GM12878 (cell line): ENCODE measurements at regions not wholly inside any gene's neighbourhood (a gene's known extent, or its start where the extent isn't known, plus 50 kb on each side); places are given as distances from the start of the nearest gene placed in this dataset.

Experiments used
- ATAC-seq: fragments of 200-7000 bp; cut with Tn5 transposase; 3 replicates; pipeline ENCODE4 v1.9.1; 2020; ENCODE audit warnings: mild to moderate bottlenecking, moderate library complexity
- BruUV-seq: library from RNA; stranded (reverse); fragments of 400-500 nt; replicated peaks from 2 replicates; lab custom pipeline; 2021; lab: Mats Ljungman, UMichigan
- CTCF ChIA-PET: fragments of 300-600 bp; sonication (Branson Sonifier 250); formaldehyde crosslinking; extraction: SDS; loops from one replicate; lab custom pipeline; 2021; ENCODE audit warnings: inconsistent platforms; lab: Yijun Ruan, JAX
- POLR2A ChIA-PET: fragments of 350-600 bp; formaldehyde crosslinking; extraction: SDS; loops from one replicate; lab custom pipeline; 2021; ENCODE audit warnings: inconsistent platforms; lab: Charles Lee
- RAD21 ChIA-PET: fragments of 300-600 bp; sonication (Branson Sonifier 250); formaldehyde crosslinking; loops from one replicate; lab custom pipeline; 2023; ENCODE audit warnings: antibody characterized with exemption; ENCODE audit not compliant: unreplicated experiment; lab: Charles Lee
- SMC1A ChIA-PET: fragments of 300-600 bp; sonication (Branson Sonifier 250); formaldehyde crosslinking; loops from one replicate; lab custom pipeline; 2023; ENCODE audit not compliant: unreplicated experiment, uncharacterized antibody; lab: Charles Lee
- DNase-seq: peaks from one replicate; pipeline ENCODE4 v3.0.0-alpha.2; 2011; ENCODE audit warnings: low read depth, low spot score
- FAIRE-seq: peaks from 3 replicates; lab custom pipeline; 2011; peaks lifted over from hg19 to GRCh38; lab: Jason Lieb, UNC
- H2AFZ ChIP-seq: 2 replicates; pipeline ENCODE4 v1.6.0; 2011; ENCODE audit warnings: low read depth, low read length, control low read depth; ENCODE audit not compliant: control insufficient read depth
- H3K27ac ChIP-seq: 2 replicates; pipeline ENCODE4 v1.5.1; 2011; ENCODE audit warnings: control low read depth; ENCODE audit not compliant: control insufficient read depth, insufficient read depth
- H3K27me3 ChIP-seq, 2 experiments: replicated peaks in 1 of 2; 2 replicates each; pipeline versions ENCODE4 v1.6.0 to v1.6.1; 2011; ENCODE audit warnings: low read length in 1 of 2; ENCODE audit not compliant: control insufficient read depth in 2 of 2, insufficient read depth in 2 of 2
- H3K36me3 ChIP-seq, 2 experiments: 2 replicates each; pipeline ENCODE4 v1.5.1; 2011; ENCODE audit warnings: low read length in 1 of 2; ENCODE audit not compliant: control insufficient read depth in 2 of 2, insufficient read depth in 2 of 2
- H3K4me1 ChIP-seq: 2 replicates; pipeline ENCODE4 v1.6.1; 2011; ENCODE audit warnings: mild to moderate bottlenecking, low read length, moderate library complexity, mixed read lengths; ENCODE audit not compliant: control insufficient read depth, insufficient read depth
- H3K4me2 ChIP-seq: 2 replicates; pipeline ENCODE4 v1.6.0; 2011; ENCODE audit warnings: control low read depth; ENCODE audit not compliant: control insufficient read depth, insufficient read depth
- H3K4me3 ChIP-seq: fragments of 200-600 bp; sonication (generic); 2 replicates; pipeline ENCODE4 v1.5.1; 2016
- H3K79me2 ChIP-seq: 2 replicates; pipeline ENCODE4 v1.6.0; 2011; ENCODE audit warnings: low read length; ENCODE audit not compliant: control insufficient read depth, insufficient read depth
- H3K9ac ChIP-seq: 2 replicates; pipeline ENCODE4 v1.8.0; 2011; ENCODE audit warnings: low read length, control low read depth, mixed read lengths; ENCODE audit not compliant: control insufficient read depth, insufficient read depth
- H3K9me3 ChIP-seq: replicated peaks from 3 replicates; pipeline ENCODE4 v1.5.1; 2011; ENCODE audit warnings: mild to moderate bottlenecking, low read length; ENCODE audit not compliant: control insufficient read depth, insufficient read depth
- H4K20me1 ChIP-seq: 2 replicates; pipeline ENCODE4 v1.6.0; 2011; ENCODE audit not compliant: control insufficient read depth, insufficient read depth
- ESRRA ChIP-seq: IDR thresholded peaks from 2 replicates; pipeline ENCODE4 v1.6.1; 2012; ENCODE audit warnings: mild to moderate bottlenecking, low read length, improper control_type of control experiment
- FOXK2 ChIP-seq: fragments of 450-650 bp; IDR thresholded peaks from 2 replicates; pipeline ENCODE4 v1.6.1; 2017; ENCODE audit warnings: mild to moderate bottlenecking, moderate library complexity
- IKZF1 ChIP-seq: fragments of 450-650 bp; conservative IDR thresholded peaks from 2 replicates; pipeline ENCODE4 v1.6.1; 2017; ENCODE audit warnings: antibody characterized with exemption, mild to moderate bottlenecking
- MEF2A ChIP-seq: IDR thresholded peaks from 2 replicates; pipeline ENCODE4 v1.6.1; 2011; ENCODE audit warnings: low read depth, mild to moderate bottlenecking, low read length, moderate library complexity; ENCODE audit not compliant: insufficient read depth
- MYC ChIP-seq: IDR thresholded peaks from 2 replicates; pipeline ENCODE4 v1.6.1; 2011; ENCODE audit warnings: mild to moderate bottlenecking, low read length, moderate library complexity, inconsistent platforms; ENCODE audit not compliant: insufficient read depth, insufficient replicate concordance, insufficient read length, severe bottlenecking
- NFYB ChIP-seq: IDR thresholded peaks from 2 replicates; pipeline ENCODE4 v1.6.1; 2011; ENCODE audit warnings: low read depth, mild to moderate bottlenecking, low read length, improper control_type of control experiment, moderate library complexity; ENCODE audit not compliant: insufficient read depth
- NRF1 ChIP-seq: conservative IDR thresholded peaks from 2 replicates; pipeline ENCODE4 v1.6.1; 2011; ENCODE audit warnings: mild to moderate bottlenecking, low read depth, low read length, improper control_type of control experiment
- RUNX3 ChIP-seq: IDR thresholded peaks from 2 replicates; pipeline ENCODE4 v1.6.1; 2012; ENCODE audit warnings: low read length, inconsistent platforms
- STAT3 ChIP-seq: IDR thresholded peaks from 2 replicates; pipeline ENCODE4 v1.6.1; 2011; ENCODE audit warnings: low read depth, low read length, improper control_type of control experiment
- WGBS: methylation state at CpG from one replicate; pipeline ENCODE4 v1.1.6; 2016; ENCODE audit warnings: low lambda C conversion rate; ENCODE audit not compliant: insufficient replicate concordance, insufficient coverage; ENCODE audit errors: missing lambda C conversion rate; 5-methylcytosine and 5-hydroxymethylcytosine counted together
- in situ Hi-C: fragments of 300-500 bp; cut with MboI; formaldehyde crosslinking; loops from 9 replicates; pipeline ENCODE4 v1.14.3; 2018; ENCODE audit warnings: mixed read lengths
- intact Hi-C: fragments of 100-400 bp; cut with micrococcal nuclease; formaldehyde crosslinking; loops from one replicate; pipeline ENCODE4 v1.14.2; 2022; ENCODE audit not compliant: unreplicated experiment
- TF ChIP-seq, protein P1 (sequence below): fragments of 450-650 bp; conservative IDR thresholded peaks from 2 replicates; pipeline ENCODE4 v1.6.1; 2017; ENCODE audit warnings: mild to moderate bottlenecking, moderate library complexity
- TF ChIP-seq, protein P2 (sequence below): fragments of 450-650 bp; formaldehyde crosslinking; IDR thresholded peaks from 2 replicates; pipeline ENCODE4 v1.5.0; 2022; ENCODE audit warnings: mild to moderate bottlenecking, missing genetic modification characterization

DNA sequence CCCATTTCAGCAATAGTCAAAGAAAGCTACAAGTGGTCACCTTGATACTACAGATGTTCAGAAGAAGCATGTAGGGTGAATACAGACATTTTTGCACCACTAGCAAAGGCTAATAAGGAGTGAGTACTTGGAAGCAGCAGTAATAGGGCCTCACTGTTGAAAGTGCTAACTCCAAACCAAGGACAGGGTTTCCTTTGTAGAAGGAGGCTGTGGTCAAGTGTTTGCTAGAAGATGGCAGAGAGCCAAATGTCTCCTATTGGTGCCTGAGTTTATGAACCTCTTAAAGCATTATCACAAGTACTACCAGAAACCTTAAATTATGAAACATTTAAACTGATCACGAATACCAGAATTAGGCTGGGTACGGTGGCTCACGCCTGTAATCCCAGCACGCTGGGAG is 308.1 kb downstream of the ZEB2 start:
- WGBS = 99% methylated on average over 4 of the region's 4 CpGs
- no peak for DNase-seq
- POLR2A ChIA-PET = interaction anchor here (0.6 to 1.4 kb wide), 3 partner anchors 12 to 319 kb away, joined by 3 to 5 read pairs (median 4); no protein-coding TSS in a partner anchor
- RAD21 ChIA-PET = interaction anchor here (1.4 kb wide), 1 partner anchor 30 kb away, joined by 6 read pairs; no protein-coding TSS in a partner anchor
- SMC1A ChIA-PET = interaction anchor here (0.7 to 8.2 kb wide), 7 partner anchors 11 to 142 kb away, joined by 3 to 68 read pairs (median 4); no protein-coding TSS in a partner anchor
- Histone ChIP-seq H3K9me3 (no peaks in the 10 kb centered on the region; the same call in 2 of the 3 replicates), H2AFZ (no peak overlapping the region), H3K4me3 (no peak overlapping the region), H3K9ac (no peak overlapping the region), H3K79me2 (no peaks in the 10 kb centered on the region), H4K20me1 (no peaks in the 10 kb centered on the region), H3K36me3 (no peaks in the 10 kb centered on the region), H3K4me2 (no peak overlapping the region), H3K4me1 (peaks cover 28% of the 10 kb centered on the region), H3K27me3 (no peaks in the 10 kb centered on the region), H3K27ac (no peak overlapping the region)
- CTCF ChIA-PET = interaction anchor here (0.7 to 1.3 kb wide), 3 partner anchors 13 to 133 kb away, joined by 3 to 4 read pairs (median 3); no protein-coding TSS in a partner anchor
- no peak for ATAC-seq
- no peak for FAIRE-seq
- intact Hi-C loops (no loop called here), in situ Hi-C loops (no loop called here)
- TF ChIP-seq NFYB (0 out of 2 replicates have a peak, but pooled peaks have one; percentile 47), RUNX3 (peak; percentile 21; the same call in 1 of the 2 replicates), NRF1 (no peak)
- no TSS peak for BruUV-seq

DNA sequence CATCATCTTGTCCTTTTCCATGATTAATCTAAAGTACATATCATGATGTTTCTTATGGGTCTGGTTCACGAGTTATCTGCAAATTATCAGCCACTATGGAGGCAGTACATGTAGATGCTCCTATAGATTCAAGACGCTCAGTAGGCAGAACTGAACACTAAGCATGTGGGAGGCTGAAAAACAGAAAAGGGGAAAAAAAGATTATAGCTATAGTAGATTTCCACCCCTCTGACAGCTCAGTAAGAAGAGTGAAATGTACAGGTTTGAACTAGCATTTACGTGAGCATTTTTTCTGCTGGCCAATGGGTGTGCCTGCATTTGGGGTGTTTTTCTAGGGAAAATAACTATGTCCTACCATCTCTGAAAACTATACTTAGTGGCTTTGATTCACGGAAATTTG is 308.9 kb downstream of the ZEB2 start:
- POLR2A ChIA-PET = interaction anchor here (0.6 to 1.4 kb wide), 5 partner anchors 12 to 319 kb away, joined by 4 to 5 read pairs (median 4); no protein-coding TSS in a partner anchor
- intact Hi-C loops = no loop called here
- CTCF ChIA-PET = interaction anchor here (1.3 to 1.7 kb wide), 2 partner anchors 10 to 12 kb away, joined by 4 to 5 read pairs; no protein-coding TSS in a partner anchor
- TF ChIP-seq, protein P1, sequence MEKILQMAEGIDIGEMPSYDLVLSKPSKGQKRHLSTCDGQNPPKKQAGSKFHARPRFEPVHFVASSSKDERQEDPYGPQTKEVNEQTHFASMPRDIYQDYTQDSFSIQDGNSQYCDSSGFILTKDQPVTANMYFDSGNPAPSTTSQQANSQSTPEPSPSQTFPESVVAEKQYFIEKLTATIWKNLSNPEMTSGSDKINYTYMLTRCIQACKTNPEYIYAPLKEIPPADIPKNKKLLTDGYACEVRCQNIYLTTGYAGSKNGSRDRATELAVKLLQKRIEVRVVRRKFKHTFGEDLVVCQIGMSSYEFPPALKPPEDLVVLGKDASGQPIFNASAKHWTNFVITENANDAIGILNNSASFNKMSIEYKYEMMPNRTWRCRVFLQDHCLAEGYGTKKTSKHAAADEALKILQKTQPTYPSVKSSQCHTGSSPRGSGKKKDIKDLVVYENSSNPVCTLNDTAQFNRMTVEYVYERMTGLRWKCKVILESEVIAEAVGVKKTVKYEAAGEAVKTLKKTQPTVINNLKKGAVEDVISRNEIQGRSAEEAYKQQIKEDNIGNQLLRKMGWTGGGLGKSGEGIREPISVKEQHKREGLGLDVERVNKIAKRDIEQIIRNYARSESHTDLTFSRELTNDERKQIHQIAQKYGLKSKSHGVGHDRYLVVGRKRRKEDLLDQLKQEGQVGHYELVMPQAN = no peak
- TF ChIP-seq STAT3 (no peak), IKZF1 (no peak), MYC (no peak), FOXK2 (no peak), MEF2A (no peak), ESRRA (no peak)
- TF ChIP-seq, protein P2, sequence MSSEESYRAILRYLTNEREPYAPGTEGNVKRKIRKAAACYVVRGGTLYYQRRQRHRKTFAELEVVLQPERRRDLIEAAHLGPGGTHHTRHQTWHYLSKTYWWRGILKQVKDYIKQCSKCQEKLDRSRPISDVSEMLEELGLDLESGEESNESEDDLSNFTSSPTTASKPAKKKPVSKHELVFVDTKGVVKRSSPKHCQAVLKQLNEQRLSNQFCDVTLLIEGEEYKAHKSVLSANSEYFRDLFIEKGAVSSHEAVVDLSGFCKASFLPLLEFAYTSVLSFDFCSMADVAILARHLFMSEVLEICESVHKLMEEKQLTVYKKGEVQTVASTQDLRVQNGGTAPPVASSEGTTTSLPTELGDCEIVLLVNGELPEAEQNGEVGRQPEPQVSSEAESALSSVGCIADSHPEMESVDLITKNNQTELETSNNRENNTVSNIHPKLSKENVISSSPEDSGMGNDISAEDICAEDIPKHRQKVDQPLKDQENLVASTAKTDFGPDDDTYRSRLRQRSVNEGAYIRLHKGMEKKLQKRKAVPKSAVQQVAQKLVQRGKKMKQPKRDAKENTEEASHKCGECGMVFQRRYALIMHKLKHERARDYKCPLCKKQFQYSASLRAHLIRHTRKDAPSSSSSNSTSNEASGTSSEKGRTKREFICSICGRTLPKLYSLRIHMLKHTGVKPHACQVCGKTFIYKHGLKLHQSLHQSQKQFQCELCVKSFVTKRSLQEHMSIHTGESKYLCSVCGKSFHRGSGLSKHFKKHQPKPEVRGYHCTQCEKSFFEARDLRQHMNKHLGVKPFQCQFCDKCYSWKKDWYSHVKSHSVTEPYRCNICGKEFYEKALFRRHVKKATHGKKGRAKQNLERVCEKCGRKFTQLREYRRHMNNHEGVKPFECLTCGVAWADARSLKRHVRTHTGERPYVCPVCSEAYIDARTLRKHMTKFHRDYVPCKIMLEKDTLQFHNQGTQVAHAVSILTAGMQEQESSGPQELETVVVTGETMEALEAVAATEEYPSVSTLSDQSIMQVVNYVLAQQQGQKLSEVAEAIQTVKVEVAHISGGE = no peak

More for the DNA sequence above, 308.9 kb downstream of the ZEB2 start:
- Histone ChIP-seq H4K20me1 (no peaks in the 10 kb centered on the region), H2AFZ (no peak overlapping the region), H3K27me3 (no peaks in the 10 kb centered on the region), H3K27ac (no peak overlapping the region), H3K79me2 (no peaks in the 10 kb centered on the region), H3K4me2 (no peak overlapping the region), H3K9me3 (no peaks in the 10 kb centered on the region; the same call in 2 of the 3 replicates), H3K4me3 (no peak overlapping the region), H3K4me1 (peaks cover 22% of the 10 kb centered on the region), H3K36me3 (no peaks in the 10 kb centered on the region), H3K9ac (no peak overlapping the region)
- DNase-seq = no peak
- 97% methylated on average over 4 of the region's 4 CpGs for WGBS
- FAIRE-seq = no peak
- BruUV-seq = no TSS peak
- ATAC-seq = no peak
- ChIA-PET RAD21 (interaction anchor here (1.4 kb wide), 1 partner anchor 30 kb away, joined by 6 read pairs; no protein-coding TSS in a partner anchor), SMC1A (interaction anchor here (0.7 to 8.2 kb wide), 7 partner anchors 9 to 143 kb away, joined by 3 to 68 read pairs (median 4); no protein-coding TSS in a partner anchor)
- in situ Hi-C loops = no loop called here
